ENCODE measurements at regions not wholly inside any gene's neighbourhood (a gene's known extent, or its start where the extent isn't known, plus 50 kb on each side); places are given as distances from the start of the nearest gene placed in this dataset.

- TF ChIP-seq CTCF (IDR thresholded peaks at IDR 0.05): no peak
- TF ChIP-seq POLR2A (IDR thresholded peaks at IDR 0.05): no peak
Observed at GRCh38 chr2:188784269-188784762, 189.9 kb upstream of the COL3A1 start.

Data from heart left ventricle (tissue), 13 donors.